Pons (tissue), 1 donor: ENCODE measurements at regions not wholly inside any gene's neighbourhood (a gene's known extent, or its start where the extent isn't known, plus 50 kb on each side); places are given as distances from the start of the nearest gene placed in this dataset.

Experiments used
- DNase-seq: peaks from one replicate; pipeline ENCODE4 v3.0.0-alpha.2; 2016; ENCODE audit warnings: low spot score

DNA sequence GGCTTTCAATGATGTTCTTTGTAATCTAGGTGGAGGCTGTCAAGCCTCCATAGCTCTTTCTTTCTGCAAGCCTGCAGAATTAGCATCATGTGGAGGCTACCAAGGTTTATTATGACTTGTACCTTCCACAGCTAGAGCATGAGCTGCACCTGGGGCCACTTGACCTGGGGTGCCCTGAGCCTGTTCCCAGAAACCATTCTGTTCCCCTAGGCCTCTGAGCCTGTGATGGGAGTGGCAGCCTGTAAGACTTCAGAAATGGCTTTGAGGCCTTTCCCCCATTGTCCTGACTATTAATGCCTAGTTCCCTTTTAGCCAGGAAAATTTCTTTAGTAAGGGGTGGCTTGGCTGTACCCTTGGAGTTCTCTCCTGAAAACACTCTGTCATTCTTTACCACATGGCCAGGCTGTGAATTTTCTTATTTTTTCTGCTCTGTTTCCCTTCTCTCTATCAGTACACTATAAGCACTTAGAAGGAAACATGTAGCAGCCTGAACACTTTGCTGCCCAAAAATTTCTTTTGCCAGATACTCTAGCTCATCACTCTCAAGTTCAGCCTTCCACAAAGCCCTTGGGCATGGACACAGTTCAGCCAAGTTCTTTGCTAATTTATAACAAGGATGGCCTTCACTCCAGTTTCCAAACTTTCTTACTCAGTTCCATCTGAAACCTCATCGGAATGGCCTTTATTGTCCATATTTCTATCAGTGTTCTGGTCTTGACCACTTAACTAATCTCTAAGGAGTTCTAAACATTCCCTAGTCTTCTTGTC, 61.4 kb upstream of the NR3C1 start:
- DNase-seq: no peak

- DNase-seq: no peak
These were observed 58.9 kb upstream of the NR3C1 start for GRCh38 chr5:143462431-143462830.

DNA sequence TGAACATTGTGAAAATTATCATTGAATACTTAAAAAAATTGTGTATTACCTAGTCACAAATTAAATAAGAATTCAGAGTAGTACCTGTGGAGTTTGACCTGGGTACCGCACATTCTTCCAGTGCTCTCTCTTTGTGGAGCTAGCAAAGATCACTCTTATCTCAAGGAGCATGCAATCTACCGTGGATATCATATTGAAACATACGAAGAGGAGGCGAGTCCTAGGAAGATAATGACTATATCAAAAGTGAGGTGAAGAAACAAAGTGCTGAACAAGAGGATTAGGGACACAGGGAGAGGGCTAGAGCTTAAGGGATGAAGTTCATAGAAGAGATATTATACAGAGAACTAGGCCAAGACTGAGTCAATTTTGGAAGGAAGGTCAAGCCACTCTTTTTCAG, 55.9 kb upstream of the NR3C1 start:
- DNase-seq: no peak

DNA sequence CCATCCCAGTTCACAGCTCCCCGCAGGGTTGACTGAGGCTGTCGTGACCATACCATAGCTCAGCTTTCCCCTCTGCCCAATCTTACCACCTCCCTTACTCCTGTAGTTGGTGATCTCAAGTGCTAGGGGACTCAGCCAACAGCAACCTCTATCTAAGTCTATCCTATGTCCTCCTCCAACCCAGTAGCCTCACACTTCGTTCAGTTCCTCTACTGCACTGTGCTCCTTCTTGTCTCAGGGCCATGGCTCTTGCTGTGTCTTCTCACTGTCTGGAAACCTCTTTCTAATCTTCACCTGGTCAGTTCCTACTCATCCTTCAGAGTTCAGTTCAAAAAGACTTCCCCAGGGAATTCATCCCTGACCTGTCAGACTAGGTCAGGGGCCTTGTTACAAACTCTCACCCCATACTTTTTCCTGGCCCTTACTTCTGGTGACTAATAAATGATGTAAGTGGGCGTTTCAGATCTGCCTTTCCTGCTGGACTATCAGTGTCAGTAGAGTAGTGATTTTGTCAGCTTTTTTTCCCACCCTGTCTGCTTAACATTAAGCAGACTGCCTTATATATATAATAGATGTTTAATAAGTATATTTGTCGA, 53.6 kb upstream of the NR3C1 start:
- DNase-seq: no peak

DNA sequence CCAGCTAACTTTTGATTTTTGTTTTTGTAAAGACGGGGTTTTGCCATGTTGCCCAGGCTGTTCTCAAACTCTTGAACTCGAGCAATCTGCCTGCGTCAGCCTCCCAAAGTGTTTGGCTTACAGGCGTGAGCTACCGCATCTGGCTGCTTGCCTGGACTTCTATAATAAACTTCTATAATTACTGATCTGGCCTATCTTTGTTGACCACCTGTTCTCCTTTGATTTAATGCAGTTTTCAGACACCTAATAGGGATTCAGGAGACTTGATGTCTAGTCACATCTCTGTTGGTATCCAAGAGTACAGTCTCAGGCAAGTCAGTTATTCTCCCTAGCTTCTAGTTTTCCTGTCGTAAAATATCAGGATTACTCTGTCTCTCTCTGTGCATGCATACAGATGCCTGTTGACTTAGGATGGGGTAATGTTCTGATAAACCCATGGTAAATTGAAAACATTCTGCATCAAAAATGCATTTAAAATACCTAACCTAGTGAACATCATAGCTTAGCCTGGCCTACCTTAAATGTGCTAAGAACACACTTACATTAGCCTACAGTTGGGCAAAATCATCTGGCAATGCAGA, 51.5 kb upstream of the NR3C1 start:
- DNase-seq: no peak

GRCh38 chr5:143453720-143454119, 50.2 kb upstream of the NR3C1 start:
- DNase-seq: no peak
